Left lung (tissue), 4 donors: ENCODE measurements at regions not wholly inside any gene's neighbourhood (a gene's known extent, or its start where the extent isn't known, plus 50 kb on each side); places are given as distances from the start of the nearest gene placed in this dataset.
"Not testable (repeated sequence)": the region's sequence is repeated elsewhere in the genome, so short reads cannot be mapped to it uniquely, and the experiment has no call there.

Source experiments
- ATAC-seq: fragments of 200-7000 bp; cut with Tn5 transposase; one replicate; pipeline ENCODE4 v1.9.1; 2020; ENCODE audit warnings: moderate library complexity
- DNase-seq, 4 donors: peaks; one replicate each; pipeline ENCODE4 v3.0.0-alpha.2; 2013 to 2020
- H3K27ac ChIP-seq, 2 donors: fragments of 200-600 bp; sonication (generic) in 1 of 2; one replicate each; pipeline versions ENCODE4 v1.5.0 to v1.8.0; 2020 to 2021
- H3K27me3 ChIP-seq, 2 donors: fragments of 200-600 bp; sonication (generic) in 1 of 2; one replicate each; pipeline versions ENCODE4 v1.5.0 to v1.8.0; 2020 to 2021
- H3K36me3 ChIP-seq, 2 donors: fragments of 200-600 bp; sonication (generic) in 1 of 2; one replicate each; pipeline versions ENCODE4 v1.5.0 to v1.8.0; 2020 to 2021
- H3K4me1 ChIP-seq, 2 donors: fragments of 200-600 bp; one replicate each; pipeline ENCODE4 v1.8.0; 2021
- H3K4me3 ChIP-seq, 2 donors: fragments of 200-600 bp; sonication (generic) in 1 of 2; one replicate each; pipeline versions ENCODE4 v1.5.0 to v1.8.0; 2020 to 2021; ENCODE audit warnings: mild to moderate bottlenecking in 1 of 2
- H3K9me3 ChIP-seq, 2 donors: fragments of 200-600 bp; sonication (generic) in 1 of 2; one replicate each; pipeline versions ENCODE4 v1.5.0 to v1.8.0; 2020 to 2021
- CTCF ChIP-seq, 2 donors: fragments of 200-600 bp; sonication (generic) in 1 of 2; IDR thresholded peaks; one replicate each; pipeline versions ENCODE4 v1.5.0 to v1.8.0; 2021; ENCODE audit warnings: antibody characterized with exemption in 2 of 2
- intact Hi-C, 2 donors: fragments of 100-400 bp; cut with DNase I; formaldehyde crosslinking; loops; one replicate each; pipeline versions ENCODE4 v1.11.2 to v1.14.2; 2022
- donor health status: DM: no; HTN: yes; CAD: no.
- donor health status: DM: no; HTN: no; CAD: no.

GRCh38 chr5:118302786-118303185, 685.6 kb downstream of the DTWD2 start:
- intact Hi-C loops, result no loop called here
- TF ChIP-seq CTCF (IDR thresholded peaks at IDR 0.05), result no peak
- ATAC-seq (no peak), DNase-seq (no peak)
- H3K4me3 ChIP-seq, result no peak overlapping the region
- H3K27ac ChIP-seq, result no peak overlapping the region
- H3K4me1 ChIP-seq, result no peaks in the 10 kb centered on the region
- no peaks in the 10 kb centered on the region for H3K36me3 ChIP-seq
- no peaks in the 10 kb centered on the region for H3K9me3 ChIP-seq
- no peaks in the 10 kb centered on the region for H3K27me3 ChIP-seq

- Histone ChIP-seq H3K36me3 (no peaks in the 10 kb centered on the region), H3K9me3 (no peaks in the 10 kb centered on the region), H3K27ac (no peak overlapping the region), H3K4me1 (no peaks in the 10 kb centered on the region), H3K27me3 (no peaks in the 10 kb centered on the region), H3K4me3 (no peak overlapping the region)
- intact Hi-C loops, result no loop called here
- DNase-seq (no peak), ATAC-seq (no peak)
- no peak for TF ChIP-seq CTCF (IDR thresholded peaks at IDR 0.05)
Measured at GRCh38 chr5:118301696-118302095, 686.7 kb downstream of the DTWD2 start.

GRCh38 chr5:118295045-118295444, 693.3 kb downstream of the DTWD2 start:
- no peak for TF ChIP-seq CTCF (IDR thresholded peaks at IDR 0.05)
- no peaks in the 10 kb centered on the region for H3K27me3 ChIP-seq
- no peaks in the 10 kb centered on the region for H3K36me3 ChIP-seq
- no peaks in the 10 kb centered on the region for H3K4me1 ChIP-seq
- no peaks in the 10 kb centered on the region for H3K9me3 ChIP-seq
- H3K4me3 ChIP-seq, result no peak overlapping the region
- H3K27ac ChIP-seq, result no peak overlapping the region
- intact Hi-C loops, result no loop called here
- DNase-seq (no peak), ATAC-seq (no peak)

GRCh38 chr5:118293378-118293777, 695.0 kb downstream of the DTWD2 start:
- no peaks in the 10 kb centered on the region for H3K27me3 ChIP-seq
- H3K4me1 ChIP-seq, result no peaks in the 10 kb centered on the region
- no peaks in the 10 kb centered on the region for H3K9me3 ChIP-seq
- intact Hi-C loops, result no loop called here
- ATAC-seq (no peak), DNase-seq (no peak)
- no peak overlapping the region for H3K27ac ChIP-seq
- H3K36me3 ChIP-seq, result no peaks in the 10 kb centered on the region
- no peak overlapping the region for H3K4me3 ChIP-seq
- no peak for TF ChIP-seq CTCF (IDR thresholded peaks at IDR 0.05)

- ATAC-seq (no peak), DNase-seq (no peak)
- Histone ChIP-seq H3K9me3 (peaks cover 0 to 2% of the 10 kb centered on the region in 2 donors), H3K36me3 (no peaks in the 10 kb centered on the region), H3K4me3 (no peak overlapping the region), H3K27ac (no peak overlapping the region), H3K27me3 (no peaks in the 10 kb centered on the region), H3K4me1 (no peaks in the 10 kb centered on the region)
- no peak for TF ChIP-seq CTCF (IDR thresholded peaks at IDR 0.05)
- intact Hi-C loops, result no loop called here
Measured at GRCh38 chr5:118290204-118290603, 698.1 kb downstream of the DTWD2 start.

GRCh38 chr5:118284230-118284629, 704.1 kb downstream of the DTWD2 start:
- intact Hi-C loops, ATAC-seq, H3K27ac ChIP-seq, DNase-seq, H3K36me3 ChIP-seq, H3K9me3 ChIP-seq, H3K4me3 ChIP-seq, H3K27me3 ChIP-seq, H3K4me1 ChIP-seq: not testable (repeated sequence)

GRCh38 chr5:118282480-118283038, 705.8 kb downstream of the DTWD2 start:
- peak in 1 of 4 donors; percentile 35 for DNase-seq
- intact Hi-C loops, H3K4me3 ChIP-seq, H3K27ac ChIP-seq, H3K36me3 ChIP-seq, H3K27me3 ChIP-seq, ATAC-seq, H3K4me1 ChIP-seq, H3K9me3 ChIP-seq: not testable (repeated sequence)
